Endodermal cell (in vitro differentiated cells): ENCODE measurements at regions not wholly inside any gene's neighbourhood (a gene's known extent, or its start where the extent isn't known, plus 50 kb on each side); places are given as distances from the start of the nearest gene placed in this dataset.

Source experiments
- DNase-seq: peaks from one replicate; pipeline ENCODE4 v3.0.0-alpha.2; 2017
- H3K27ac ChIP-seq: 2 replicates; pipeline ENCODE4 v1.5.1; 2013; ENCODE audit warnings: mild to moderate bottlenecking, low read depth, low read length, moderate library complexity
- H3K27me3 ChIP-seq: 2 replicates; pipeline ENCODE4 v1.6.1; 2013; ENCODE audit warnings: mild to moderate bottlenecking, low read length, moderate library complexity; ENCODE audit not compliant: insufficient read depth, control insufficient read depth, poor library complexity, severe bottlenecking
- H3K36me3 ChIP-seq: 2 replicates; pipeline ENCODE4 v1.7.0; 2013; ENCODE audit warnings: mild to moderate bottlenecking, low read length, moderate library complexity; ENCODE audit not compliant: control insufficient read depth, insufficient read depth
- H3K4me1 ChIP-seq: one replicate; pipeline ENCODE4 v1.7.0; 2013; ENCODE audit warnings: low read length; ENCODE audit not compliant: control insufficient read depth, insufficient read depth
- H3K4me3 ChIP-seq: 2 replicates; pipeline ENCODE4 v1.5.1; 2013; ENCODE audit warnings: mild to moderate bottlenecking, low read length, moderate library complexity
- H3K9ac ChIP-seq: 2 replicates; pipeline ENCODE4 v1.6.1; 2013; ENCODE audit warnings: mild to moderate bottlenecking, low read length, moderate library complexity; ENCODE audit not compliant: poor library complexity, severe bottlenecking; ENCODE audit errors: extremely low read depth
- H3K9me3 ChIP-seq: 2 replicates; pipeline ENCODE4 v1.6.1; 2013; ENCODE audit warnings: mild to moderate bottlenecking, low read length, moderate library complexity; ENCODE audit not compliant: control insufficient read depth
- H3K27ac Mint-ChIP-seq: 2 replicates; pipeline ENCODE4 v1.8.0; 2020; ENCODE audit warnings: mixed read lengths
- H3K27me3 Mint-ChIP-seq: 2 replicates; pipeline ENCODE4 v1.8.0; 2021; ENCODE audit warnings: mild to moderate bottlenecking, mixed read lengths; ENCODE audit not compliant: insufficient read depth
- H3K36me3 Mint-ChIP-seq: 2 replicates; pipeline ENCODE4 v1.8.0; 2020; ENCODE audit warnings: low read depth, mixed read lengths
- H3K4me1 Mint-ChIP-seq: 2 replicates; pipeline ENCODE4 v1.8.0; 2020; ENCODE audit warnings: mixed read lengths
- H3K4me3 Mint-ChIP-seq: 2 replicates; pipeline ENCODE4 v1.8.0; 2020; ENCODE audit warnings: mild to moderate bottlenecking, moderate library complexity, mixed read lengths
- H3K9me3 Mint-ChIP-seq: 2 replicates; pipeline ENCODE4 v1.8.0; 2020; ENCODE audit warnings: mild to moderate bottlenecking, mixed read lengths
- CTCF ChIP-seq: fragments of 200-600 bp; sonication (generic); conservative IDR thresholded peaks from 2 replicates; pipeline ENCODE4 v1.5.0; 2021; ENCODE audit warnings: antibody characterized with exemption, mild to moderate bottlenecking
- WGBS, 2 experiments: methylation state at CpG; one replicate each; pipeline versions ENCODE4 v1.1.5 to v1.1.7; 2013; ENCODE audit warnings: missing lambda C conversion rate in 2 of 2, mixed read lengths in 1 of 2; ENCODE audit not compliant: insufficient coverage in 1 of 2, insufficient read length in 1 of 2; 5-methylcytosine and 5-hydroxymethylcytosine counted together

GRCh38 chr20:20894280-20894679, 181.8 kb upstream of the RALGAPA2 start:
- H3K27ac ChIP-seq, result no peak overlapping the region
- no peak for TF ChIP-seq CTCF
- Mint-ChIP-seq H3K9me3 (peaks cover 12% of the 10 kb centered on the region), H3K4me3 (no peak overlapping the region), H3K27me3 (peaks cover 54% of the 10 kb centered on the region), H3K27ac (no peak overlapping the region), H3K36me3 (no peaks in the 10 kb centered on the region), H3K4me1 (peaks cover 22% of the 10 kb centered on the region)
- no peak for DNase-seq
- H3K27me3 ChIP-seq, result peaks cover 68% of the 10 kb centered on the region
- H3K4me3 ChIP-seq, result no peak overlapping the region
- H3K36me3 ChIP-seq, result no peaks in the 10 kb centered on the region
- peaks cover 11% of the 10 kb centered on the region for H3K9me3 ChIP-seq
- H3K4me1 ChIP-seq, result peaks cover 5% of the 10 kb centered on the region
- H3K9ac ChIP-seq, result no peak overlapping the region
- 90% methylated on average over 3 of the region's 3 CpGs; no CpG with 5 or more reads in 1 of the 2 experiments for WGBS, 2 experiments

- no peak for DNase-seq
- H3K4me1 ChIP-seq, result peaks cover 5% of the 10 kb centered on the region
- 79 to 80% methylated on average over 3 to 5 of the region's 5 CpGs for WGBS, 2 experiments
- H3K9ac ChIP-seq, result no peak overlapping the region
- H3K27me3 Mint-ChIP-seq, result peaks cover 73% of the 10 kb centered on the region
- H3K4me3 Mint-ChIP-seq, result no peak overlapping the region
- peaks cover 26% of the 10 kb centered on the region for H3K4me1 Mint-ChIP-seq
- peaks cover 84% of the 10 kb centered on the region for H3K27me3 ChIP-seq
- H3K9me3 ChIP-seq, result no peaks in the 10 kb centered on the region
- no peaks in the 10 kb centered on the region for H3K36me3 Mint-ChIP-seq
- no peak overlapping the region for H3K27ac Mint-ChIP-seq
- no peak for TF ChIP-seq CTCF
- H3K36me3 ChIP-seq, result no peaks in the 10 kb centered on the region
- H3K27ac ChIP-seq, result no peak overlapping the region
- no peak overlapping the region for H3K4me3 ChIP-seq
- no peaks in the 10 kb centered on the region for H3K9me3 Mint-ChIP-seq
These were observed 179.9 kb upstream of the RALGAPA2 start for GRCh38 chr20:20892328-20892727.

GRCh38 chr20:20890751-20891150, 178.3 kb upstream of the RALGAPA2 start:
- H3K27me3 ChIP-seq, result peaks cover 96% of the 10 kb centered on the region
- no peak overlapping the region for H3K27ac ChIP-seq
- DNase-seq, result no peak
- no peaks in the 10 kb centered on the region for H3K9me3 Mint-ChIP-seq
- no peaks in the 10 kb centered on the region for H3K36me3 Mint-ChIP-seq
- H3K4me1 ChIP-seq, result peaks cover 6% of the 10 kb centered on the region
- WGBS, 2 experiments, result 95 to 97% methylated on average over 6 of the region's 6 CpGs
- no peaks in the 10 kb centered on the region for H3K36me3 ChIP-seq
- TF ChIP-seq CTCF, result no peak
- H3K9ac ChIP-seq, result no peak overlapping the region
- H3K27ac Mint-ChIP-seq, result no peak overlapping the region
- no peak overlapping the region for H3K4me3 ChIP-seq
- no peak overlapping the region for H3K4me3 Mint-ChIP-seq
- H3K9me3 ChIP-seq, result no peaks in the 10 kb centered on the region
- peaks cover 86% of the 10 kb centered on the region for H3K27me3 Mint-ChIP-seq
- H3K4me1 Mint-ChIP-seq, result peaks cover 26% of the 10 kb centered on the region
